ENCODE measurements at regions not wholly inside any gene's neighbourhood (a gene's known extent, or its start where the extent isn't known, plus 50 kb on each side); places are given as distances from the start of the nearest gene placed in this dataset.

DNA sequence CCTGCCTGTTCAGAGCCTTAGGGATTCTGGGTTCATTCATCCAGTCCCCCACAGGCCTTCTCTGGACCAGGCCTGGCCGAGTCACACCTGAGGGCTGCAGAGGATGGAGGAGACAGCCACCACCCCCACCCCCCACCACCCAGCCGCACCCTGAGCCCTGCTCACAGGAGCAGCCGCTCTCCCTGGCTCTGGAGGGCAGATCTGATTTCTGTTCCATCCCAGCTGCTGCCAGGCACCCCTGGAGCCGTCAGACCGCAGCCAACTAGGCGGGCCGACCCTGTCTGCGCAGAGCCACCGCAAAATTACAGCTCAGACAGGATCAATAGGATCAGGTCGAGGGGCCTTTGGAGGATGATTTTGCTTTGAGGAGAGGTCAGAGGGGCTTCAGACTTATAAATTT, 154.6 kb upstream of the MYL2 start:
- H3K4me3 ChIP-seq (ENCODE audit: low read depth, low read length): no peak overlapping the region
- DNase-seq (ENCODE audit: low read depth): no peak

DNA sequence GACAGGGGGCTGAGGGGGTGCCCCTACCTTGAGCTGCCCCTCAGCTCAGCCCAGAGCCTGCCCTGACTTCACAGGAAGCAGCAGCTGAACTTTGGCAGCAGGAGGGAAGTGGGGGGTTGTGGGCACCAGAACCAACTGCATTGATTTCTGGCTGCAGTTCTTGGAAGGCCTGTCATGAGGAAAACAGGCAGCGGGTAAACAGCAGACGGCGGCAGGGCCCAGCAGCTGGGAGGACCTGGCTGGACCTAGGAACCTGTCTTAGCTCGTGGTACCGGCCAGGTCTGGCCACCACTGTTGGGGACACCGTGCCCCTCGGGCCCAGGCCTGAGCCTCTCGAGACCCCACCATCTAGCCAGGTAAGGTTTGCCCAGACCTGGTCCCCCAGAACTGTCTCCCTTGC, 154.2 kb upstream of the MYL2 start:
- DNase-seq (ENCODE audit: low read depth): no peak
- H3K4me3 ChIP-seq (ENCODE audit: low read depth, low read length): no peak overlapping the region

DNA sequence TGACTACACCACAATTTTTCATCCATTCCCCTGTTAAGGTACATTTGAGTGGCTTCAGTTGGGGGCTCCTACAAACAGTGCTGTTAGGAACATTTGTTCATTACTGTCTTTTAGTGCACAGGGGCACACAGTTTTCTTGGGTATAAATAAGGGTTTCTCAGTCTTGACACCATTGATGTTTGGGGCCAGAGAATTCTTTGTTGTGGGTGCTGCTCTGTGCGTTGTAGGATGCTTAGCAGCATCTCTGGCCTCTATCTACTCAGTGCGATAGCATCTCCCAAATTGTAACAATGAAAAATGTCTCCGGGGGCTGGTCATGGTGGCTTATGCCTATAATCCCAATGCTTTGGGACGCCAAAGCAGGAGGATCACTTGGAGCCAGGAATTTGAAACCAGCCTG, 153.0 kb upstream of the MYL2 start:
- no peak for DNase-seq (ENCODE audit: low read depth)
- H3K4me3 ChIP-seq (ENCODE audit: low read depth, low read length): no peak overlapping the region

DNA sequence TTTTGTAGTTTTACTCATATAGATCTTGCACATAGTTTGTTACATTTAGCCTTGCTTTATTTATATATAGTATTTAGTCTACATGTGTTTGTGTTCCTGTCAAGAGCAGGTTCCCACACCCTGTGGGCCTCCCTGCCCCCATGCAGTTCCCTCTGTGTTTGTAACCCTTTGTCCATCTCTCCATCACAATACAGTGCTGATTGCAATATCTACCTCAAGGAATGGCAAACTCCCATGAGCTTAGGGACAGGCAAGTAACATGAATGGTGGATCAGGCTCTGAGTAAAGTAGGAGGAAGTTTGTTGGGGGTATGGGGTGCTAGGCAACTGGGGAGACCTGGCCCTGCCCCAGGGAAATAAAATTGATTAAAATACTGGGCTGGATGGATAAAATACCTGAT, 151.9 kb upstream of the MYL2 start:
- no peak for DNase-seq (ENCODE audit: low read depth)
- H3K4me3 ChIP-seq (ENCODE audit: low read depth, low read length): no peak overlapping the region

DNA sequence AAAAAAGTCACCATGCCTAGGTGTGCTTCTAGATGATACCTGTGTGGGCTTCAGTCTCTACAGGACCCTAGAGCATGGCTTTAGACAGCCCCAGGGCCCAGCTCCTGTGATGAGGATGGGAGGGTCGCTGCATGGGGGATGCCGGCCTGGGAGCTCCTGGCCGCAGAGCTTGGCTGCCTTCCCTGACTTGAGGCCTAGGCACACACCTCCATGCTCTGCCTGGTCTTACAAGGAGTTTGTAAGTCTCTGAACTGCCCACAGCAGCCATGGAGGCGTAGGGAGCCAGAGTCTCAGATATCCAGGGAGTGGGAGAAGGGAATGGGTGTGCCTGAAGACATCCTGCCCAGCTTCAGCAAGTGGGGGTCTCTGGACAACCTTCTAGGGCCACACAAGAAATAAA, 149.5 kb upstream of the MYL2 start:
- H3K4me3 ChIP-seq (ENCODE audit: low read depth, low read length): no peak overlapping the region
- DNase-seq (ENCODE audit: low read depth): no peak

DNA sequence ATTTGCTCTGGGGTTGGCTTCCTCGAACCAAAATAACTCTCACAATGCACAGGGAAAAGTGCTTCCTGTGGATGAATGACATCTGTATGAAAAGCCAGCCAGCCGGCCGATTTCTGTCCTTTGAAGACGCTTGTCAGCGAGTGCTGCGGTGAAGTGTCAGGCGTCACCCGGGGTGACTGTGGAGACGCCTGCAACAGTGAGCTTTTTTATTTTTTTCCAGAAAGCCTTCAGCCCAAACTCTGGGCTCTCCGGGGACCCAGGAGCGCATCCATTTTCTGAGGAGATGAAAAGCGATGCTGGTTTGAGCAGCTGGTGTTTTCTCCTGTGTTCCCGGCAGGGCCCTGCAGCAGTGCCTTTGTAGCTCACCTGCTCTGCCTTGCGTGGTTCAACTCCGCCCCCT, 147.9 kb upstream of the MYL2 start:
- no peak overlapping the region for H3K4me3 ChIP-seq (ENCODE audit: low read depth, low read length)
- no peak for DNase-seq (ENCODE audit: low read depth)

DNA sequence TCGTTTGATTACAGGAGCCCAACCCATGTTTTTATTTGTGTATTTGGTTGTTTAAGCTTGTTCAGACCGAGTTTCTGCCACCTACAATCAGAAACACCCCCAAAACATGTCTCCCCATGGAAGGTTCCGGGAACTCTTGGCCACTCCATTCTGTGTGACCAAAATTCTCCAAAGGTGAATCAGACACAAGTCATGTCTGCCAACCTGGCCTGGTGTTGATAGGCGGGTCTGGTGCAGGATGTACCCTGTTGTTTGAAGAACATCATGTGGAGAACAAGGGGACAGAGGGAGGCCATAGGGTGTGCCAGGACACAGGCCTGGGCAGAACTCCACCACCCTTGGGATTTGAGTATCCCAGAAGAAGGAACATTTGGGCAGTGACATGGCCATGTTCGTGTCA, 147.1 kb upstream of the MYL2 start:
- H3K4me3 ChIP-seq (ENCODE audit: low read depth, low read length): no peak overlapping the region
- DNase-seq (ENCODE audit: low read depth): no peak

DNA sequence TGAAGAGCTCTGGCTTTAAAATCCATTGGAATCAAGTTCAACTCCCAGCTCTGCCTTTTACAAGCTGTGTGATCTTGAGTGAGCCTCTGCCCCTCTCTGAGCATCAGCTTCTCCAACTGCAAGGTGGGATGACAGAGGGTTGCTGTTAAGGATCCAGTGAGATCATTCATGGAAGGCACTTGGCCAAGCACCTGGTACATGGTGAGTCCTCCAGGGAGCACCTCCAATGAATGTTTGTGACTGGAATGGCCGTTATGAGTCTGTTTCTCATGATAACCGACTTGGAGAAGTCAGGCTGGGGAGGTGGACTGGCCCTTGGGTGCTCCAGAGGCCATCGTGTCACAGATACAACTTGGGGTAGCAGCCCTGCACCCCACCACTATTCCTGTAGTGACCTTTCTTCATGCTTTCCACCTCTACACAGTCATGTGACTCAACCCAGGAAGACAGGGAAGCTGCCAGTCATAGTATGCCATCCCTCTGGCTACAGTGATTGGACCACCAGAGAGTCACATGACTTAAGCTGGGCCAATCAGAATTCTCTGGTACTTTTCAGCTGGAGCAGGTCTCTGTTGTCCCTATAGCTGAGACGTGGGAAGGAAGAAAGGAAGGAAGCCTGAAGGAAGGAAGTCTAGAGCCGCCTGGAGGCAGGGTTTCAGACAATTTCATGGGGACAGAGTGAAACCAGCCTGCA, 146.5 kb upstream of the MYL2 start:
- DNase-seq (ENCODE audit: low read depth): no peak
- no peak overlapping the region for H3K4me3 ChIP-seq (ENCODE audit: low read depth, low read length)

DNA sequence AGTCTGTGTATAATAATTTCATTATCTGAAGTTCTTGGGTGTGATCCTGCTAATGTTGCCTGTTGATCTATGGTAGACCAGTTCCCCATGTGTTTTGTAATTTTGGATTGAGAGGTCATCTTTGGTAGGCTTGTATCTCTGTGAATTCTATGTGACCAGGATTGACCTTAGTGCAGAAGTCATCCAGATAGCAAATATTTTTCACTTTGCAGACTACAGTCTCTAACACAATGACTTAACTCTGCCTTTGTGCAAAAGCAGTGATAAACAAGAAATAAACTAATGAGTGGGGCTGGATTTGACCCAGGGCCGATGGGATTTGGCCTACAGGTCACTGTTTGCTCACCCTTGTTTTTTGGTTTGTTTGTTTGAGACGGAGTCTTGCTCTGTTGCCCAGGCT, 144.6 kb upstream of the MYL2 start:
- DNase-seq (ENCODE audit: low read depth): no peak

DNA sequence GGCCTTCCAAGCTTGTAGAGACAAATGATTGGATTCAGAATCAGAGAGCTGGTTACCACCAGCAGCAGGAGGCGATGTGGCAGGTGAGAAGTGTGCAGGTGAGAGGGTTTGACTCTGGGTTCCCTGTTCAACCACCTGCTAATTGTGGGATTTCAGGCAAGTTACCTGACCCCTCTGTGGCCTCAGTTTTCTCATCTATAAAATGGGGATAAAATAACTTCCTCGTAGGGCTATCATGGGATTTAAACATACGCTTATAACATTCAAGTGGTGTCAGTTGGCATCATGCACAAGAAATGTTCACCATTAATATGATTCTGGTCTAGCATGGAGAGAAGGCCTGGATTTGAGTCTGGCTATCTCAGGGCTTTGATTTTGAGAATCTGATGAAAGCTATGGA, 143.8 kb upstream of the MYL2 start:
- no peak for DNase-seq (ENCODE audit: low read depth)
- no peak overlapping the region for H3K4me3 ChIP-seq (ENCODE audit: low read depth, low read length)

More for the DNA sequence above, 144.6 kb upstream of the MYL2 start:
- H3K4me3 ChIP-seq (ENCODE audit: low read depth, low read length): no peak overlapping the region

DNA sequence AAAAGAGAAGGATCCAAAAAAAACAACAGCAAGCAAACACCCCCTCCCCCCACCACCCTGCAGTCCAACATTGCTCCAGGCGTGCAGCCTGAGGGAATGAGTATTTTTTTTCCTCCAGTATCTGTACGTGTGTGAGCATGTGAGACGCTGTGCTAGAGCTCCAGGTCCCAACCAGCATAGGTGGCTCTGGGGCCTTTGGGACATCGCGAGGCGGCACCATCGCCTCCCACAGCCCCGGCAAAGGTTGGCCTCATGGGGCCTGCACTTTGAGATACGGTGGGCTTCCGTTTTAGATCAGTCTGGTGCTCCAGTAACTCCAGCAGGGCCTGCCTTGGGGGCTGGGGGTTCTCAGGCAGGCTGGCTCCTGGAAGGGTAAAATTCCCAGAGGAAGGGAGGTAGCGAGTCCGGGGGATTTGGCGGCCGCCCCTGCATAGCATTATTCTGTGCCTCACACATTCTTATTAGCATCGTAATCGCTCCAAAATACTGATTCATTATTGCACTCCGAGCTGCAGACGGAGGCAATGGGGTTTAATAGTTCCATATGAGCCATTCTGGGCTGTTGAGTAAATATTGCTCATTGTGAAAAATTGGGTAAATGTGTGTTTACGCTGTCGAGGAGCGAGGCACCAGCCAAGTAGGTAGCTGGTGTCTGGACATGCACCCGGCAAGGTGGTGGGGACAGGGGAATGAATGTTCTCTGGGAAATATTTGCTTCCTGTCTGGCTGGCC, 143.1 kb upstream of the MYL2 start:
- DNase-seq (ENCODE audit: low read depth): no peak
- no peak overlapping the region for H3K4me3 ChIP-seq (ENCODE audit: low read depth, low read length)

DNA sequence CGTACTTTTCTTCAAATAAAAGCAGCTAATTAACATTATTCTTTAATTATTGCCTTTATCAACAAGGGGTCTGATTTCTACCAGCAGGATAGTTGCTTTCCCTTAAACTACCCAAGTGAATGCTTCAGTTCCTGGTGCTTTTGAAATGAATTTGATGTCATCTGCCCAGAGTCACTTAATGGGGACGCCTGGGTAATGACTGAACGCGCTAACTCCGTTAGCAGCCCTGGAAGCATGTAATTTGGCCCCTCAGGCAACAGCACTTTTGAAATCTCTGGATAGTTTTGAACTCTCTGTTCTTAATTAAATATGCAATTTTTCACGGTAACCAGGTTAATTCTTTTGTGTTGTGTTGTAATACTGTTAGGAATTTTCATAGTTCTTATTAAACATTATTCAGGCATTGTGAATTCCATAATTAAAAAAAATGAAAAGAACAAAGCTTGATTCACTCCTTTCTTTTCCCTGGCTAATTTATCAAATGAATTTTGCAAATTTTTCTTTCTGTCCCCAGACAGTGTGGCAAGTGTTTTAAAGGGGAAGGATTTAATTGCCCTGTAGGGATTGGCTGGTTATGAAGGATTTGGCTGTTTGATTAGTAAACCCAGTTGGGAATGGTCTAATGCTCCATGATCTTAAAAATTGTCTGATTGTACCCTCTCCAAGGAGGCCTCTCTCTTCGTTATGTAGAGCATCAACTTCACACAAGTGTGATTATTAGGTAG, 137.5 kb upstream of the MYL2 start:
- no peak overlapping the region for H3K4me3 ChIP-seq (ENCODE audit: low read depth, low read length)
- no peak for DNase-seq (ENCODE audit: low read depth)

DNA sequence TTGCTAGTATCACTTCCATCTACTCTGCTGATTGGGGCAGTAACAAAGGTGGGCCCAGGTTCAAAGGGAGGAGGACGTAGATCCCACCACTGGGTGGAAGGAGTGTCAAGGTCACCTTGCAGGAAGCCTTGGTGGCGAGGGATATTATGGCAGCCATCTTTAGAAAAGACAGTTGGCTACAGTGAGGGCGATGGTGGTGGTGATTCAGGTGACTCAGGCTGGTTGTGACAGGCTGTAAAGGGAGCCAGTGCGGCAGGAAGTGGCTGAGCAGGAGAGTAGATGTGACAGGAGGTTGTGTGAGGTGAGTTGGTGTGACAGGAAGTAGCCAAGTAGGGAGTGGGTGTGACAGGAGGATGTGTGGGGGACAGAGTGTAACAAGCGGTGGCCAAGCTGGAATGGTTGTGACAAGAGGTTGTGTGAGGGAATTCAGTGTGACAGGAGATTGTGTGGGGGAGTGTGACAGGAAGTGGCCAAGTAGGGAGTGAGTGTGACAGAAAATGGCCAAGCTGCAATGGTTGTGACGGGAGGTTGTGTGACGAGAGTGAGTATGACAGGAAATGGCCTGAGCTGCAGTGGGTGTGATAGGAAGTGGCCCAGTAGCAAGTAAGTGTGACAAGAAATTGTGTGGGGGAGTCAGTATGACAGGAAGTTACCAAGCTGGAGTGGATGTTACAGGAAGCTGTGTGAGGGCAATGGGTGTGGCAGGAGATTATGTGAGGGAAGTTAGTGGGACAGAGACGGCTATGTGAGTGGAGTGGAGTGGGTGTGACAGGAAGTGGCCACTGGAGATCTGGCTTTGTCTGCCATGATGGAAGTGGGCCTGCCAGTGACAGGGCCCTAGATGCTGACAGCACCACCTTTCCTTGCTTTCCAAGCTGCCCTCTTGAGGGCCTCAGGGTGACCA, 136.5 kb upstream of the MYL2 start:
- no peak overlapping the region for H3K4me3 ChIP-seq (ENCODE audit: low read depth, low read length)
- no peak for DNase-seq (ENCODE audit: low read depth)

DNA sequence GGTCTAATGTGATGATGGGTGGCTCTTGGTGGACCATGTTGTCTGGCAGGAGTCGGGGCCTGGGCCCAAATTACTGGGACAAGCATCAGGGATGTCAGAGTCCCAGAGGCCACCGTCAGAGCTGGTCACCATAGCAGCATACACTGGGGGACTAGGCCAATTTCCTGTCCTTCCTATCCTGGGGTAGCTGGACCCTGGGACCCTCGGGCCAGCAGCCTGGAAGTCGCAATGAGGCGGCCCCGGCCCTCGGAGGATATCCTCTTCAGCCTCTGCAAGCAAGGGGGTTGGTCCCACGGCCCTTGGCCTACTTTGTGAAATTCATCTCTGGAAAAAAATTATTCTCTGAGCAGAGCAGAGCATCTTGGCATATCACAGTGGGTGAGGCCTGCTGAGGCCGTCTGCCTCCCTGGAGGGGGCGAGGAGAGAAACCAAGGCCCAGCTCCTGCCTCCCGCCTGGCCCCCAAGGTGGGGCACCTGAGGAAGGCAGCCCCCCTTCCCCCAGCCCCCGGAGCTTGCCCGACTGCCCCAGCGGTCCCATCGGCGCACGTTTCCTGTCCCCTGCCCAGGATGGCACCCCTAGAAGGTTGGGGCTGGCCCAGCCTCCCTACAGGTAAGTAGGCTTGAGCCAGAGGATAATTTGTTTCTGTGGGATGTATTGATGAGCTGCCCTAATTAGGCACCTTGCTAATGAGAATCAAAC, 135.0 kb upstream of the MYL2 start:
- no peak overlapping the region for H3K4me3 ChIP-seq (ENCODE audit: low read depth, low read length)
- no peak for DNase-seq (ENCODE audit: low read depth)

DNA sequence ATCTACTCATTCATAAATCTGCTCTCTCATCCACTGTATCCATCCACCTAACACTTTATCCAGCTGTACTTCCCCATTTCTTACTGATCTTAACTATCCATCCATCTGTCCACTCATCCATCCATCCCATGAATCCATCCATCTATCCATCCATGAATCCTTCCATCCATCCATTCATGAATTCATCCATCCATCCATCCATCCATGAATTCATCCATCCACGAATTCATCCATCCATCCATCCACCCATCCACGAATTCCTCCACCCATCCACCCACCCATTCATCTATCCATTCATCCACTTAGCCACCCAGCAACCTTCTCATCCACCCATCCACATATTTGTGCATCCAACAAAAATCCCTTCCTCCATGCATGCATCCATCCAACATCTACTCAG, 128.6 kb upstream of the MYL2 start:
- no peak overlapping the region for H3K4me3 ChIP-seq (ENCODE audit: low read depth, low read length)
- no peak for DNase-seq (ENCODE audit: low read depth)

DNA sequence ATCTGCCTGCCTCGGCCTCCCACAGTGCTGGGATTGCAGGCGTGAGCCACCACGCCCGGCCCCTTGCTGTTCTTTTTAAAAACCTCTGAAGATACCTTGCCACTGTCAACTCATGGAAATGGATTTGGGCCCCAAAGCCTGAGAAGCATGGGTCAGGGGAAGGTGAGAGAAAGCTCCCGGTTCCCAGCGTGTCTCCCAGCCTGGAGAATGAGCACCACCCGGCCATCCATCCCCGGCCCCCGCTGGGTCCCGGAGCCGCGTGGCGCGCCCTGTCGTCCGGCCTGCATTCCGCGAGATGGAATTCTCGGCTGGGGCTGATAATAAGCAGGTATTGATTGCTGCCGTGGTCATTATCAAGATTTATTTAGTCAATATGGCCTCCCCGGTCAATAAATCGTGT, 126.5 kb upstream of the MYL2 start:
- no peak overlapping the region for H3K4me3 ChIP-seq (ENCODE audit: low read depth, low read length)
- DNase-seq (ENCODE audit: low read depth): no peak

DNA sequence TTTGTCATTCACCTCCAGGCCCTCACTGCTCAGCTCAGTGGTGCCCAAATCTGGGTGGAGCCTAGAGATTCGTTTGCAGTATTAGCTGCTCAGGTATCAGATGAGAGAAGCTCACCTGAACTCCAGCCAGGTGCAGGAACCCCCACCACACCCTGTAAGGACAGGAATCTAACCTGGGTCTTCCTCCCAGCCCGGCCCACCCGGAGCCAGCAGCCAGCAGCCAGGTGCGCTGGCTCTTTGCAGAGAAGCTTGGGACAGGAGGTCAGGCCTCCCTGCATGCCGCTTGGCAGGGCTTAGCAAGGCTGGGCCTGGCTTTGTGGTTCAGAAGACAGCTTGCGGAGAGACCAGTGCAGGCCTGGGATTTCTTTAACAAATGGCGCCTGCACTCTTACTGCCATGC, 125.6 kb upstream of the MYL2 start:
- no peak for DNase-seq (ENCODE audit: low read depth)
- H3K4me3 ChIP-seq (ENCODE audit: low read depth, low read length): no peak overlapping the region

DNA sequence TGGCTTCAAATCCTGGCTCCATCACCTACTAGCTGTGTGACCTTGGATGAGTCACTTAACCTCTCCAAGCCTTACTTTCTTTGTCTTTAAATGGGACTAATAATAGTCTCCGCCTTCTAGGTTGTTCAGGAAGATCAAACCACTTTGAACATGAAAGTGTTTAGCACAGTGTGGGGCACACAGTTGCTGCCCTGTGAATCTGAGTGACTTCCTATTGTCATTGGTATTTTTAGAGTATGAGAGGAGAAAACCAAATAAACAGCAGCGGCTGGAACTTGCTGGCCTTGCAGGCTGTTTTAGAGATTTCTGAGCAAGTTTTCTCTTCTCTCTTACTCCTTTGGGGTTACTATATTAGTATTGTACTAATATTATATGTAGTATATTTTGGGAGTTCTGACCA, 120.7 kb upstream of the MYL2 start:
- no peak overlapping the region for H3K4me3 ChIP-seq (ENCODE audit: low read depth, low read length)
- DNase-seq (ENCODE audit: low read depth): no peak

DNA sequence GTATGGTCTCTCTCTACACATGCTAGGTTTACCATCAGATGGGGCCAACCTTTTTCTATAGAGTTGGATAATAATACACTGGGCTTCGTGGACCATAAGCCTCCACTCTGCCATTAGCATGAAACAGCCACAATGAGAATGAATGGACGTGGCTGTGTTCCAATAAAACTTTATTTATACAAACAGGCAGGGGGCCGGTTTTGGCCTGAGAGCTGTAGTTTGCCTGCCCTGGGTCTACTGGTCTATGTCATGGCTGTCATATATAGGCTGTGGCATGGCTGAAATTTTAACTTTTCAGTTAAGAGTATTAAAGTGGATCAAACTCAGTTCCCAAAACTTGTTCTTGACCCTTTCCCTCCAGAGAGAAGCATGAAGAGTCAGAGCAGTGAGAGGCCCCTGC, 120.3 kb upstream of the MYL2 start:
- H3K4me3 ChIP-seq (ENCODE audit: low read depth, low read length): no peak overlapping the region
- DNase-seq (ENCODE audit: low read depth): no peak

Data from skeletal muscle cell (primary cell).